Brain microvascular endothelial cell (primary cell): ENCODE measurements at regions not wholly inside any gene's neighbourhood (a gene's known extent, or its start where the extent isn't known, plus 50 kb on each side); places are given as distances from the start of the nearest gene placed in this dataset.
"Not testable (repeated sequence)": the region's sequence is repeated elsewhere in the genome, so short reads cannot be mapped to it uniquely, and the experiment has no call there.

ENCODE experiments used
- DNase-seq: peaks from one replicate; pipeline ENCODE4 v3.0.0-alpha.2; 2020
- H3K27ac ChIP-seq: fragments of 250-450 bp; sonication (Bioruptor Pico); 2 replicates; pipeline ENCODE4 v1.5.1; 2020; ENCODE audit warnings: mild to moderate bottlenecking, moderate library complexity
- H3K27me3 ChIP-seq: fragments of 250-450 bp; sonication (Bioruptor Pico); replicated peaks from 2 replicates; pipeline ENCODE4 v1.5.1; 2020; ENCODE audit warnings: mild to moderate bottlenecking
- H3K36me3 ChIP-seq: fragments of 250-450 bp; sonication (Bioruptor Pico); replicated peaks from 2 replicates; pipeline ENCODE4 v1.5.1; 2020; ENCODE audit warnings: mild to moderate bottlenecking
- H3K4me3 ChIP-seq: 2 replicates; pipeline ENCODE4 v1.5.1; 2011; ENCODE audit warnings: low read depth, mild to moderate bottlenecking, control low read depth, low read length, moderate library complexity
- CTCF ChIP-seq: IDR thresholded peaks from 2 replicates; pipeline ENCODE4 v1.5.1; 2011; ENCODE audit warnings: low read depth, mild to moderate bottlenecking, moderate library complexity, low read length, control low read depth, inconsistent platforms; ENCODE audit errors: missing control alignments
- in situ Hi-C: cut with HindIII; loops from 2 replicates; pipeline ENCODE4 v1.10.0; 2017; ENCODE audit warnings: low sequenced_read_pairs, low pct_ligation_motif_present

GRCh38 chr2:200119236-200119635, 163.9 kb downstream of the MAIP1 start:
- Histone ChIP-seq H3K27me3 (no peaks in the 10 kb centered on the region), H3K27ac (no peak overlapping the region), H3K4me3 (no peak overlapping the region), H3K36me3 (no peaks in the 10 kb centered on the region)
- no peak for DNase-seq
- no peak for TF ChIP-seq CTCF
- in situ Hi-C loops, result no loop called here

- H3K36me3 ChIP-seq, result no peaks in the 10 kb centered on the region
- TF ChIP-seq CTCF, result no peak
- no peak for DNase-seq
These were observed 166.5 kb downstream of the MAIP1 start for GRCh38 chr2:200121931-200122330.

GRCh38 chr2:200122683-200123082, 167.3 kb downstream of the MAIP1 start:
- no peak for DNase-seq
- Histone ChIP-seq H3K36me3 (no peaks in the 10 kb centered on the region), H3K27ac (no peak overlapping the region), H3K4me3 (no peak overlapping the region), H3K27me3 (no peaks in the 10 kb centered on the region)
- in situ Hi-C loops, result no loop called here
- no peak for TF ChIP-seq CTCF

More at GRCh38 chr2:200121931-200122330, 166.5 kb downstream of the MAIP1 start:
- in situ Hi-C loops, result no loop called here
- no peaks in the 10 kb centered on the region for H3K27me3 ChIP-seq
- no peak overlapping the region for H3K4me3 ChIP-seq
- H3K27ac ChIP-seq, result no peak overlapping the region

GRCh38 chr2:200124665-200125368, 169.4 kb downstream of the MAIP1 start:
- DNase-seq, in situ Hi-C loops, H3K4me3 ChIP-seq, H3K27me3 ChIP-seq, H3K27ac ChIP-seq, H3K36me3 ChIP-seq: not testable (repeated sequence)

GRCh38 chr2:200125444-200126284, 170.3 kb downstream of the MAIP1 start:
- H3K27ac ChIP-seq, result no peak overlapping the region
- TF ChIP-seq CTCF, result no peak
- in situ Hi-C loops, result no loop called here

GRCh38 chr2:200126285-200126670, 170.9 kb downstream of the MAIP1 start:
- DNase-seq, in situ Hi-C loops, H3K4me3 ChIP-seq, H3K27ac ChIP-seq, H3K27me3 ChIP-seq, H3K36me3 ChIP-seq: not testable (repeated sequence)

More at GRCh38 chr2:200125444-200126284, 170.3 kb downstream of the MAIP1 start:
- no peaks in the 10 kb centered on the region for H3K27me3 ChIP-seq
- no peak for DNase-seq
- no peaks in the 10 kb centered on the region for H3K36me3 ChIP-seq
- H3K4me3 ChIP-seq, result no peak overlapping the region

- DNase-seq, H3K27ac ChIP-seq, in situ Hi-C loops, H3K36me3 ChIP-seq, H3K27me3 ChIP-seq, H3K4me3 ChIP-seq: not testable (repeated sequence)
These were observed 171.3 kb downstream of the MAIP1 start for GRCh38 chr2:200126680-200127079.
